ENCODE measurements at regions not wholly inside any gene's neighbourhood (a gene's known extent, or its start where the extent isn't known, plus 50 kb on each side); places are given as distances from the start of the nearest gene placed in this dataset.
"Not testable (repeated sequence)": the region's sequence is repeated elsewhere in the genome, so short reads cannot be mapped to it uniquely, and the experiment has no call there.

DNA sequence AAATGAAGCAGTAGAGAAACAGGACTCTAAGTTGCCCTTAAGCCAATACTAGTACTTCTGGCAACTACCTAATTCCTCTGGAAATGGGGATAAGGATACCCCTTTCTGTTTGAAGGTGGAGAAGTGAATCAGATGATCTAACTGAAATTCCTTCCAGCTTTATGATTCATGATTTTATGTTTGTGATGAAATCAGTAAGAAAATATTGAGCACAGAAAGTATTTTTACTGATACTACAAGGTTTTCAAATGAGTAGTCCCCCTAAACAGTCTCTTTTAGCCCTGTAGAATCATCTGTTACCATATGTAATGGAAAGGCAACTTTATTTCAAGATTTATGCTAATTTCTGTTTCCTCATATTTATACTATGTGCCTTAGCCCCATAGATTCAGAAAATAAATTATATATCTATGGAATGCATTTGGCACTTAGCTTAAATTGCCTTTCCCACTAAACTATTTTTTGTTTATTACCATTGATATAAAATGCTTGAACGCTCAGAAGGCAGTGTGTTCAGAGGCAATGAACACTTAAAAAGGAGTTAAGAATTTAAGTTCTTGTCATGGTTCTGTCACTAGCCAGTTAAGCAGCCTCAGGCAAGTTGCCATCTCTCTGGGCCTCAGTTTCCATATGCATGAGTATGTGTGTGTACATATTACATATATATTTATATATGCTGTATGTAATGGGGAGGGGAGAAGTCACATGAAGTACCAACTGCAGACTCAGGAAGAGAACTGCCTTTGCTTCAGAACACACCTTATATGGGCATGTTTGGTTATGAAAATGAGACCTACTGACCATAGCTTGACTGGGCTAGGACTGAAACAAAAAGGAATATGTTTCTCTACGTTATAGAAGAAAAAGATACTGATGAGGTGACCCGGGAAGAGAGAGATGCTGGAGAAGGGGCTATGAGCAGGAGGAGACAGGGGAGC, 97.7 kb downstream of the CDC42EP3 start:
- no peak for DNase-seq

DNA sequence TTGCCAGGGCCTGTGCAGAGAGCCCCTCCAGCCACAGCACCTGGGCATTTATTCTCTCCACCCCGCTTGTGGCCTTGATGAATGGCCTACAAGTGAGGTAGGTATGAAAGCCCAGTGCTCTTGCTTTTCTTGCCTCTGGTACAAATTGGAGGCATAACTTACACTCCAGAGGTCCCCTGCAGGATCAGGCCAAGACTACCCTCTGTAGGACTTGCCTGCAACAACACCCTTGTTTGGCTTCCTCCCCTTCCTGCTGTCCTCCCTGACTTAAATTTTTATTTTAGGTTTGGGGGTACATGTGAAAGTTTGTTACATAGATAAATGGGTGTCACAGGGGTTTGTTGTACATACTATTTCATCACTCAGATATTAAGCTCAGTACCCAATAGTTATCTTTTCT, 95.7 kb downstream of the CDC42EP3 start:
- DNase-seq, result no peak

DNA sequence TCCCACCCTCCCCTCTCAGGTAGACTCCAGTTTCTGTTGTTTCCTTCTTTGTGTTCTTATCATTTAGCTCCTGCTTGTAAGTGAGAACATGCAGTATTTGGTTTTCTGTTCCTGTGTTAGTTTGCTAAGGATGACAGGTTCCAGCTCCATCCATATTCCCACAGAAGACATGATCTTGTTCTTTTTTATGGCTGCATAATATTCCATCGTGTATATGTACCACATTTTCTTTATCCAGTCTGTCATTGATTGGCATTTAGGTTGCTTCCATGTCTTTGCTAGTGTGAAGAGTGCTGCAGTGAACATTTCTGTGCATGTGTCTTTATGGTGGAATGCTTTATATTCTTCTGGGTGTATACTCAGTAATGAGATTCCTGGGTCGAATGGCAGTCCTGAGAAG, 95.2 kb downstream of the CDC42EP3 start:
- DNase-seq, result not testable (repeated sequence)

DNA sequence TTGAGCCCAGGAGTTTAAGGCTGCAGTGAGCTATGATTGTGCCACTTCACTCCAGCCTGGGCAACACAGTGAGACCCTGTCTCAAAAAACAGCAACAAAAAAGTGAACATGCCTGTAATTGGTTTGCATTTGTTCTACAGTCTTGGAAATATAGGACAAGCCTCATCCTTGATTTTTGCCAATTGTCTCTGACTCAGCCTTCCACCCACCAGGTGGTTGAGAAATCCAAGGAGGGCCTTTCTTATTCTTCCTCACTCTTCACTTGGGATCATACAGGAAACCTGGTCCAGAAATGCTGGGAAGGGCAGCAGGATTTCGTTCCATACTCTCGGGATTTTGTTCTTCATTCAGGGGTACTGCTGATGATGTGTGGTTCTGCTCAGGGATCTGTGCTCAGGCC, 94.6 kb downstream of the CDC42EP3 start:
- DNase-seq, result no peak

DNA sequence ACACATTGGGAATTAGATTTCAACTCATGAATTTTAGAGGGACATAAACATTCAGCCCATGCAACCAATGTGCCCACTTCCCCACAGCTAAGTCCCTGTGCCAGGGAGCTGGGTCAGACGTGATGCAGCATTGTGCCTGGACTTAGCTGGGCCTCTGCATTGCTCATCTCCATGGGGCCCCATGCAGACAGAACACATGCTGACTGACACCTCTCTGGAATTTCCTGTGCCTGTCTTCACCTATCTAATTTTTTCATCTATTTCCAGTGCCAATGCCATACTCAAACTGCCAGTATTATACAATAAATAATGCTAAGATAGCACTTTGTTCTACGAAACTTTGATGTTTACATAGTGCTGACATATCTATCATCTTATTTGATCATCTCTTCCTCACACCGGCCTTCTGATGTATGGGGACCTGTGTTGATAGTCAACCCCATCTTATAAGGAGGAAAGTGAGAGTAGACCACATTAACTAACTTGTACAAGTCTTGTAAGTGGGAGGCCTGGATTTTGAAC, 92.2 kb downstream of the CDC42EP3 start:
- DNase-seq, result no peak

DNA sequence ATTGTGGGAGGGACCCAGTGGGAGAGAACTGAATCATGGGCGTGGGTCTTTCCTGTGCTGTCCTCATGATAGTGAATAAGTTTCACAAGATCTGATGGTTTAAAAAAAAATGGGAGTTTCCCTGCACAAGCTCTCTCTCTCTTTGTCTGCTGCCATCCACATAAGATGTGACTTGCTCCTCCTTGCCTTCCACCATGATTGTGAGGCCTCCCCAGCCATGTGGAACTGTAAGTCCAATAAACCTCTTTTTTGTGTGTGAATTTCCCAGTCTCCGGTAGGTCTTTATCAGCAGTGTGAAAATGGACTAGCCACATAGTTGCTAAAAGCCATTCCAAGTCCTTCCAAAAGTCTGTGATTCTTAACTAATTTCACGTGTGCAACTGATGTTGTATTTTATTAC, 91.5 kb downstream of the CDC42EP3 start:
- DNase-seq, result not testable (repeated sequence)

DNA sequence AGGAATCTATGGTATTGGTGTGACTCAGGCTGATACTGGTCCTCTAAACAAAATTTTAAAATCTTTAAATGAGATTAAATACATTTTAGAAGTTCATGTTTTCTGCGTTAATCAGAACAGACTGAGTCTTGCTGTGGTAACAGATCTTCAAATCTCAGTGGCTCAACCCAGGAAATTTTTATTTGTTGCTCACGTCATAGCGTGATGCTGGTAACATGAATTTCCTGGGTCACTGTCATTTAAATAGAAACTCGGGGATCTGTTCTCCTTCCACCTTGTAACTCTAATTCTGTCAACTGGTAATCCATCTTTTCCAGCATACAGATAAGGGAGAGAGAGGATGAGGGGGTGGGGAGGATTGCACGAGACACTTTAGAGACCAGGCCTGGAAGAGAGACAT, 90.0 kb downstream of the CDC42EP3 start:
- no peak for DNase-seq

DNA sequence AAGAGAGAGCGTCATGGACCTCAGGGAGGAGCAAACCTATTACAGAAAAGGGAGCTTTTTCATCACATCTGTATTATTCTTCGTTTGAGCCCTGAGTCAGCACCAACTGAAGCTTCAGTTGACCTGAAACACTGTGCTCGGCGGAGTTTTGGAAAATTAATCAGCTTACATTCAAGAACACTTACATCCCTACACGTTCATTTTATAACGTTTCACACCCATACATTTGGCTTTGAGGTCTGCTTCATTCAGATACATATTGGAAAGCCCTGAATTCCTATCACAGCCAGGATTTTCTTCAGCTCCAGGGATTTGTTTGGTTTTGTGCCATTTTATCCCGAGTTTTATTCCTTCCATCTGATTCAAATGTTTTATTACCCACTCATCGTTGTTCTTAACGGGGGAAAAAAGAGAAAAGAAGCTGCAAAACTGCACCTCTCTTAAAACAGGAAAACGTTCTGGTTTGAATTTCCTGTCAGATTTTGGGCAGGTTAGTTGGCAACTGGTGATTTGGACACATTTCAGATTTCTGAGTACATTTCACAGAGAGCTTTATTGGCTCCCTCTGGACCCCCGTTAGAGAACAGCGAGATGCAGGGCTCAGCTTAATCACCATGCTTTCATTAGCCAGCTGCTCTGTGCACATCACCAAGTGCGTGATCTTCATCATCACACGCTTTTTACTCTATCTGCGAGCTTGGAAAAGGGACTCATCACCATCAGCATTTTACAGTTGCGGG, 88.8 kb downstream of the CDC42EP3 start:
- no peak for DNase-seq

DNA sequence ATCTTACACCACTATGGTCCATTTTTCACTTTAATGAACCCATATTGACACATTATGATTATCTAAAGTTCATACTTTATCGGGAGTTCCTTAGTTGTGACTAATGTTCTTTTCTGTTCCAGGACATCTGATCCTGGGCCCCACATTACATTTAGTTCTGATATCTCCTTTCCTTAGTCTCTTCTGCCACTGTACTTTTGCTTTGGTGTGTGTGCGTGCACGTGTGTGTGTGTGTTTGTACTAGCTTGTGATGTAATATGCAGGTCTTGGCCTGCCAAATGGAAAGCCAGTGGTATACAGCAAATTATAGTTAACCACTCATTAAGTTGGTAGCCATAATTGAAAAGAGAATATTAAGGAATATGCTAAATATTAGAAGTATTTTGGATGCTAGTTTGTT, 88.0 kb downstream of the CDC42EP3 start:
- no peak for DNase-seq

DNA sequence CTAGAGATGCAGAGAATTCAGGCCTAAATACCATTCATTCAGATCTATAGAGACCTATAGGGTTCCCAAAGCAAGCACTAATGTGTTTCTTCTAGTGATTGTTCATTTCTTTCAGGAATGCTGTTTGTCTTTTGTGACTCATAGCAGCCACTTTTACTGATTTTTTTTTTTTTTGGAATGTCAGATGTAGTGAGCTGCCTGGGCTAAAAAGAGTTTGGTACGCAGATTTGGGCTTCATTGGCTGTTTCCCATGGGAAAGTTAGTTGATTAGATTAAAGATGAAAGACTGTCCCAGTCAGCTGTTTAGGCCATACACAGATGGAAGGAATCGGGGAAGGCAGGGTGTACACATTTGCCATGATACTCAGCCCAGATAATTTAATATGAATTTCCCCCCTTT, 87.6 kb downstream of the CDC42EP3 start:
- DNase-seq, result no peak

DNA sequence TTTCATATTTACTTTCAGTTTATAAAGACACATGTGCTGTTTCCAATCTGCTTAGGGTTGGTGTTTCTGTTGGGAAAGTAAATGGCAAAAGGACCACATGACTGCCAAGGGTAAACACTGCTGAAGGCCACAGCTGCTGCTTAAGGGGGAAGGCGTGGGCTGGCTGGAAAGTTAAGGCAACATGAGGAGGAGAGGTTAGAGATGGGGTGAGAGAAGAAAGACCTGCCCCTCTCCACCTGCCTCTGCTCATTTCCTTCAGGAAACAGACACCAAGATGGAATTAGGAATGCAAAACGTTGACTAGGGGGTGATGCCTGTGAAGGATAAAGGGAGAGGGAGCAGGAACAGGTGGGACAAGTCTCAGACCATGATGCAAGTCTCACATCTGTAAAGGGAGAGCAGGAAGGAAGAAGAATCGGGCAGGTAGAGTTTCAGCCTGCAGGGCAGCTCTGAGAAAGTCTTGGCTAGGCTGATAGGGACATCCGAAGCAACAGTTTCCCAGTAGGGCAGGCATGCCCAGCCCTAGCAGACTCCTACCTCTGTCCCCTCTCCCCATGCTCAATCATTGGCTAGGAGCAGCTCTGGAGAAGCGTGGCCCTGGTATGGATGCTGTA, 86.0 kb downstream of the CDC42EP3 start:
- DNase-seq, result no peak

DNA sequence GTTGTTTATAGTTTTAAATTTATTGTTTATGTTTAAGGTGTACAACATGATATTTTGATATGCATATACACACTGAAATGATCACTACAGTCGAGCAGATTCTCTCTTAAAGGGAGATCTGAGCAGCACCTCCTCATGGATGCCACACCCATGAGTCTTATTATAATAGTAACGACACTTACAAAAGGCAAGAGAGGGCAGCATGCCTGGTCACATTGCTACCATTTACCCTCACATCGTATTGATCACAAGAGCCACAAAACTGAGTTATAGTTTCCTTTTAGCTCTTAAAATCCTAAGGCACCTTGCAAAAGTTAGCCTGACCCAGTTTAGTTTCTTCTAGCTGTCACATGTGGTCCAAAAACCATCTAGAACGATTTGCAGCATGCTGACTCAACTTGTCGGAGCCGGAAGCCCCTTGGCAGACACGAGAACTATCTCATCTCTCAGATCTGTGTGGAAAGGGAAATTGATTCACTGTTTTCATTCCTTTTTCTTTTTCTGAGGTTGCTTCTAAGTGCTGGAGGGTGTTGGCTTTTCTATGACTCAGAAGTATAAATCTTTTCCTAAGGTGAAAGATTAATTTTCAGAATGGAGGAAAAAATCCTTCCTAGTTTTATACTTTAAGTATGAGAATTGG, 85.3 kb downstream of the CDC42EP3 start:
- DNase-seq, result peak; percentile 56

DNA sequence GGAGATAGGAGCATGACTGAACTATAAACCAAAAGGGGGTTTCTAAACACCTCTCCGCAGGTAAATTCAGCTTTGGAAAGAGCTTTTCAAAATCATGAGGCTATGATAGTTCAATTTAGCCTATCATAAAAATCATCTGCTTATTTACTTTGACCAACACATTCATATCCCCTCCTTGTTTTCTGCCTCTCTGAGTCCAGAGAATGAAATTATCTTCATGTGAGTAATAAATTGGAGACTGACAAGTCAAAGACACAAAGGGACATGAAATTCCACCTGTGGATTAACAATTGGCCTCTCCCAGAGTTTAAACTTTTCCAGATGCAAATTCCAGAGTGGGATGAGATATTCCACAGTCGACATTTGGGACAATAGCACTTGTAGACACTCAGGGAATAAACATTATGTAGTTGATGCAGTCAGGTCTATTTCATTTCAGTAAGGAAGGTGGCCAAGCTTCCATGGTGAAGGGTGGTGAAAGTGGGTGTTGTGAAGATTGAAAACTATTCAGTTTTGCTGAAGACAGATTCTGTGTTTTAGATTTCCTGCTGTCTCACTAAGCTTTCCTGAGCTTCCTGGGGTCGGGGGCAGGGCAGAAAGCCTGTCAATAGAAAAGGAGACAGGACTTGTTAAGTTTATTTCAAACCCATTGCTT, 84.7 kb downstream of the CDC42EP3 start:
- no peak for DNase-seq

DNA sequence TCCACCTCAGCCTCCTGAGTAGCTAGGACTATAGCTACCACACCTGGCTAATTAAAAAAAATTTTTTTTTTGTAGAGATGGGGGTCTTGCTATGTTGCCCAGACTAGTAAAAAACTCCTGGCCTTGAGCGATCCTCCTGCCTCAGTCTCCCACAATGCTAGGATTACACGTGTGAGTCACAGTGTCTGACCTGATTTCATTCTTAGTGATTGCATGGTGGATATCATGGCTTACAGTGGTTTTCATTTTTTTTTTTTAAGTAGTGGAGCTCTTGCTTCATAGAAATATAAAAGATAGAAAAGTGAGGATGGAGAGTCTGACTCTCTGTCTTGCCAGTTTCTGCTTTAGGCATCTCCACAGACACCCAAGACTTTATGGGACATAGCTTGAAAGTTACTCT, 83.6 kb downstream of the CDC42EP3 start:
- DNase-seq, result no peak

DNA sequence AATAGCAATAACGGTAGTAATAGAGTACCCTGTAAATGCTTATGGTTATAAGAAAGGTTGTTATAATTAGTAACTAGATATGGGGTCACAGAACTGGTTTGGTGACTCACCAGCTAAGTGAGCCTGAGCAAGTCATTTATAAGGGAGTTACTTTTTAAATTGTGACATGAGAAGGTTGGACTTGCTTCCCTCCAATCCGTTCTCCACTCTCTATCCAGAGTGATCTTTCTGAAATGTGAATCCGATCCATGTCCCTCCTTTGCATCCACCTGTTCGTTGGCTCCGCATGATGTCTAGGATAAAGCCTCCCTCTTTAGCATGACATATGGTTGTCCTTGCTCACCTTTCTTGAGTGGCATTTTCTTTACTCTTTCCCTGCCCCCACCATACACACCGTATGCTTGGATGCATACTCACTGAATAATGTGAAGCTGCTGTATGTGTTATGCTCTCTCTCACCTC, 83.1 kb downstream of the CDC42EP3 start:
- DNase-seq, result no peak

DNA sequence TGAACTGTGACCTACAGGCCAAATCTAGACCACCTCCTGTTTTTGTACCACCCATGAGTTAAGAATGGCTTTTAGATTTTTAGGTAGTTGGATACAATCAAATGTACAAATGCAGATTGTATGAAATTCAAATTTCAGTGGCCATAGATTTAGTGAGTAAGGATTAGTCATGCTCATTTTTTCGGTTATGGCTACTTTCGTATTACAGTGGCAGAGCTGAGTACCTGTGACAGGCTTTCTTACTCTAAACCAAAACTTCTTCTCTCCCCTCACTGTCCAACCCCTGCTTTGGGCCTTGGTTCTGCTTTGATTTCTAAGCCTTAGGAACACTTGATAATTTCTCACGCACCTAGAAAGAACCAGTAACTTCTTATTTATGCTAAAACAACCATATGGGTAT, 82.1 kb downstream of the CDC42EP3 start:
- DNase-seq, result no peak

DNA sequence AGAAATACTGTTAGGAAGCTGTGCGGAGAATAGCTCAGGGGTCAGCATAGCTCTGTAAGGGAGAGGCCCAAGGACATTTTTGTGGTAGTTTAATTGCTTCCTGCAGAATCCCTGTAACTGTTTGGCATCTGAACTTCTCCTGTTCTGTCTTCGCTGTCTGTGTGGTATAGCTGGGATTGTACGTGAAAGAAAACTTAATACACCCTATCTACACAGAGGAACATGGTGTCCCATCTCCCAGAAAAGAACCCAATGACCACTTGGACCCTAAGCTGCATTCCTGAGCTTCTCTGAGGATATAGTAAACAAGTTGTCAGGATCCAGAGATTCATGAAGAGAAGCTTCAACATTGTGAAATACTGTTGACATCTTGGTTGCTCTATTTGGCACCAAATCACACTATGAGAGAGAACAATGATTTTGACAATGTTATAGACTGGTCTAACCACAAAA, 81.3 kb downstream of the CDC42EP3 start:
- no peak for DNase-seq

Measured in T-helper 9 cell (primary cell).